Dermis blood vessel endothelial cell (primary cell): ENCODE measurements at regions not wholly inside any gene's neighbourhood (a gene's known extent, or its start where the extent isn't known, plus 50 kb on each side); places are given as distances from the start of the nearest gene placed in this dataset.
"Not testable (repeated sequence)": the region's sequence is repeated elsewhere in the genome, so short reads cannot be mapped to it uniquely, and the experiment has no call there.

Experiments
- DNase-seq: peaks from one replicate; pipeline ENCODE4 v3.0.0; 2010

- DNase-seq = peak; percentile 81
These were observed 142.3 kb upstream of the ANKH start for GRCh38 chr5:15013654-15014463.

DNA sequence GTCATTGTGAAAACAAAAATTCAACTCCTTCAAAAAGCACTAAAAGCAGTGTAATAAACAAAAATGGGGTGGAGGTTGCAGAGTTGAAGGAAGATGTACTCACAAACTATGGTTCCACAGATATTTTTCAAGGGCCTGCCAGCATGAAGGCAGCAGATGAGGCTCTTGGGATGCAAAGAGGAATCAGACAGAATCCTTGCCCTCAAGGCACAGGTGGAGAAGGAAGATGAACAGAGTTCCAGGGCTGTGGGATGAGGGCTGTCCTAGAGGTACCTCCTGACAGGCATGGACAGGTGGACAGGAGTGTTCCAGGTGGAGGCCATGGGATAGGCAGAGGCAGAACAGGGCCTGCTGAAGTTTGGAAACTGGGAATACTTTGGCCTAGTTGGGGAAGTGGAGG is 140.5 kb upstream of the ANKH start:
- no peak for DNase-seq

DNA sequence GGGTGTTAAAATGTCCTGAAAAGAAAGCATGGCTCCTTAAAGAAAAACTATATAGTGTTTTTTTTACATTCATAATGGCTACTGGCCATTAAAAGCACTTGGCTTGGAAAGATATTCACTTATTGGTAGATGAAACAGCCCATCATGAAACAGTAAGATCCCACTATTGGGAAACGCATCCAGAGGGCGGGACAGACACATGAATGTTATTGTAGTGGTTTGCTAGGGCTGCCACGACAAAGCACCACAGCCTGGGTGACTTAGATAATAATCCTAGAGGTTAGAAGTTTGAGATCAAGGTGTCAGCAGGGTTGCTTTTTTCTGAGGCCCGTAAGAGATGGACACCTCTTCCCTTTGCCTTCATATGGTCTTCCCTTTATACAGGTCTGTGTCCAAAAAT is 139.4 kb upstream of the ANKH start:
- DNase-seq = no peak

DNA sequence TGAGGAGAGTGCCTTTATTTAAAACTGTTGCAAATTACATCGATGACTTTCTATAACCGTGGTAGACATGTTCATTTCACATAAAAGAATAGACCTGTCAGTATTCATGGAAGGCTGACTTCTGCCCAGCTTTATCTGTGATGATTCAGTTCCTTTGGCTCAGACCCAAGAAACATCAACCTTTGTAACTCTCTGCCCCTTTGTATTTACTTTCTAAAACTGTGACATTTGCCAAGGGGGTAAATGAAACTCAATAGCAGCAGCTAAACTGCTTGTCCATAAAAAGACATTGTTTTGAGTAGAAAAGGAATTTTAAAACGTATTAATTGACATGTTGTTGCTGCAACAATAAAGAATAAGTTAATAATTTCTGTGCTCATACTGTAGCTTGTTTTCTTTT is 137.8 kb upstream of the ANKH start:
- DNase-seq = peak; percentile 92

- no peak for DNase-seq
These were observed 137.3 kb upstream of the ANKH start for GRCh38 chr5:15008921-15009320.

DNA sequence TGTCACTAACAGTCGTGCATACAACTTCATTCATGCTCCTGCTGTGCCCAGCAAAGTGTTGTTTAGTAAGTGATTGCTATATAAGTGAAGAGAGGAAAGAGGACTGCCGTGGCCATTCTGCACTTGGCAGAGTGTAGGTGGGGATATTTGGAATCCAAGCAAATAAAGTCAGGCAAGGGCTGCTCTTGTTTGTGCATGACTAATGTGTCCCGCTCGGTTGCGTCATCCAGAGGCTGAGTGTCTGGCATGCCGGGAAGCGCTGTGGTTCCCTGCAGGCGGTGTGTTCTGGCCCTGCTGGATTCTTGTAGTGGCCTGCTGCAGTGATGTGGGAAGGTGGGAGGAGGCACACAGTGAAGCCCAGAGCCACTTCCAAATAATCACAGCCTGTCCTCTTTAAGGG is 136.9 kb upstream of the ANKH start:
- DNase-seq = peak; percentile 91

DNA sequence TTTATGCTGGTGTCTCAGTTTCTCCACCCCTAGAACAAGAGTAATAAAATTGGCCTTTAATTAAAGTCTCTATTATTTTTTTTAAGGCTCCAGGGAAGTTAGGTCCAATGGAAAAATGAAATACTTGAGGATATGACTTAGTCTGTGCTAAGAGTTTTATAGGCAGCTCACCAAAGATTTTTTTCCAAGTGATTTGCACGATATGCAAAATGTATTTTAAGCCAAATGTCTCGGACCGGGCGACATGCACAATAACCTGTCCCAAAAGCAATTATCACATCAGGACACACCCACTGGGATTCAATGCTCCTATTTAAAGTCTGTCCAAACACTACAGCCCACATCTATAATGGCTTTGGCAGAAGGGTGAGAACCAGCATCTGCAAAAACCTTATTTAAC is 136.1 kb upstream of the ANKH start:
- no peak for DNase-seq

DNA sequence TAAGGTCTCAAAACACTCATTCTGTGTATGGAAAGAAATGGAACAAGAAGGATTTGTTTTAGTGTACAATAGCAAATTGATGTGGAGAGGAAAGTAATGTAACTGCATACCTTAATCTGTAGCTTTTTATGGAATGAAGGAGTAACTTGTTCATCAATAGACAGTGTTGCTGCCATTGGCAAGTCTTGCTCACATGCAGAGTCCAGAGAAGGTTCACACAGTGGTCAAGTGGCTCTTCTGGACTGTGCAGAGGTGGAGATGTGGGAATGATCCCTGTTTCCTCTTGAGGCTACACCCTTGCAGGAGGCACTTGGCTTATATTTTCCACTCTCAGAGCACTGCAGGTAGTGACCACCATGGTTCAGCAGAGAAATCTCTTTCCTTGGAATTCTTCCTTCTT is 132.9 kb upstream of the ANKH start:
- DNase-seq = no peak

DNA sequence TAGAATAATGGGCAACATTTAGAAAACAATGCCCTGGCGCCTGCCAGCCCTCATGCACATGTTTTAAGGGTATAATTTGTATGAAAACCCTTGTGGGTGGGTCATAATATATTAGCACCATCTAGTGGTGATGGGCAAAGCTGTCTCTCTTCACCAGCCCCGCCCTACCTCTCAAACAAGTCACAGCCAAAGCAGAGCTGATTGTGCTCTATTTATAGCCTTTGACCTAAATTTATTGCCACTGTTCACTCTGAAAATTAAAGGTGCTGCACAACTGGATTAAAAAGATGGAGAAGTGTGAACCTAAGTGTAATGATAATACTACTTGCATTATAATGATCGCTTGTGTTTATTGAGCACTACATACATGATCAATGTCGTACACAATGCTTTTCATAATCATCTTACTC is 131.9 kb upstream of the ANKH start:
- DNase-seq = peak; percentile 87

- DNase-seq = no peak
These were observed 131.2 kb upstream of the ANKH start for GRCh38 chr5:15002791-15003190.

- DNase-seq = no peak
These were observed 130.6 kb upstream of the ANKH start for GRCh38 chr5:15002173-15002572.

- no peak for DNase-seq
These were observed 129.9 kb upstream of the ANKH start for GRCh38 chr5:15001517-15001916.

GRCh38 chr5:14998491-14998890 is 126.9 kb upstream of the ANKH start:
- DNase-seq = no peak

GRCh38 chr5:14996997-14997396 is 125.4 kb upstream of the ANKH start:
- no peak for DNase-seq

GRCh38 chr5:14995229-14995628 is 123.7 kb upstream of the ANKH start:
- no peak for DNase-seq

GRCh38 chr5:14993459-14994133 is 122.0 kb upstream of the ANKH start:
- DNase-seq = not testable (repeated sequence)

- DNase-seq = not testable (repeated sequence)
These were observed 121.3 kb upstream of the ANKH start for GRCh38 chr5:14992751-14993458.

DNA sequence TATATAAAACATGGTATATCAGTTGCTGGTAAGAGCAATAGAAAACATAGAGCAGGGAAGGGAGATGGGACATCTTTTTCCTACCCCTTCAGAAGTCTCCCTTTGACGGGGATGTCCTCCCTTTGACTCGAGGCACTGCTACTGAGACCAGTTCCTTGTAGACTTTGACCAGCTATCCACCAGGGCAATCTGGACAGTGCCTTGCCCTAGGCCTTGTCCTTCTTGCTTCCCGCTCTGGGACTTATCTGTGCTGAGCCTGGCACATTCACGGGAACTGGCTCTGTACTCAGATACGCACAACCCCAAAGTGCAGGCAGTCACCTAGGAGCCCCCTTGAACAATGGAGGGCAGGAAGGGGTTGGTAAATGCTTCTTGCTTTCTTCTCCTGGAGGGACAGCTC is 116.6 kb upstream of the ANKH start:
- DNase-seq = no peak

DNA sequence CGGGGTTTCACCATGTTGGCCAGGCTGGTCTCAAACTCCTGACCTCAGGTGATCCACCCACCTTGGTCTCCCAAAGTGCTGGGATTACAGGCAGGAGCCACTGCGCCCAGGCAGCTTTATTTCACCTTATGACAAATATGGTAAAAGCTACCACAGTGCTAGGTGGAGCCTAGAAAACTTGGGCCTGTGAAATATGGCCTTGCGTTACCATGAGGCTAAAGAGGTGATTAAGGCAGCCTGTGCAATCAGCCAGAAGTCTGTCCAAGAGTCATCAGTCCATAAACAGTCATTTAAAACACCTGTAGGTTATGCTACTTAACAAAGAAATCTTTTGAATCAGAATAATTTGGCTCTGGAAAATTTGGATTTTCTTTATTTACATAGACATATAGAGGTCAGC is 114.8 kb upstream of the ANKH start:
- no peak for DNase-seq

DNA sequence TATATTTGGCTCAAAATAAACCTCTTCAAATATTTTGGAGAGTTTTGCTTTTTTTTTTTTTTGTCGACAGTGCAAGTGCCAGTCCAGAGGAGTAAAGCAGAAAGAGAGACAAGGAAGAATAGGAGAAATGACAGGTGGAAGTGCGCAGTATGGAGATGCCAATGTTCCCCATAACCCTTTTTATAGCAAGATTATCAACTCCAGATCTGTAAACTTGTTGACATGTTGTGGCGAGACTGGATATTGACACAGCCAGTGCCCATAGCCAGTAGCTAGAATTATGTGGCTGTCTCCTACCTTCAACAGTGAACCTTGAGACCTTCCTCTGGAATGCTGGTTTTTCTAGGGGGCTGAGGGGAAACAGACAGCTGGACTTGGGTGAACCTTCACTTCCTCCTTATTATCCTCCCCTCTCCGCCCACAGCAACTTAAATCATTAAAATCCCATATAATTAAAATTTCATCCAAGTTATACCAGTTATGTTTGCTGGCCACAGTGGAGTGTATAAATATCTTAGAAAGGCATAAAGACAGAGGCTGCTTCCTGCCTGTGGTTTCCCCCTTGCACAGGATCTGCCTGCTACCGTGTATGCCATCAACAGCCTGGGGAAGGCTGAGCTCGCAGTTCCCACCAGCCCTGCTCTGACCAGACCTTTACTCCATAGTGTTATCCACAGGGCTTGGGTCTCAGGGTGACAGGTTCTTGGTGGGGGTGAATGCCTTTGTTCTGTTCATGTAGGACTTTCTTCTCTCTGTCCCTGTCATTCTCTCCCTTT is 112.3 kb upstream of the ANKH start:
- no peak for DNase-seq

DNA sequence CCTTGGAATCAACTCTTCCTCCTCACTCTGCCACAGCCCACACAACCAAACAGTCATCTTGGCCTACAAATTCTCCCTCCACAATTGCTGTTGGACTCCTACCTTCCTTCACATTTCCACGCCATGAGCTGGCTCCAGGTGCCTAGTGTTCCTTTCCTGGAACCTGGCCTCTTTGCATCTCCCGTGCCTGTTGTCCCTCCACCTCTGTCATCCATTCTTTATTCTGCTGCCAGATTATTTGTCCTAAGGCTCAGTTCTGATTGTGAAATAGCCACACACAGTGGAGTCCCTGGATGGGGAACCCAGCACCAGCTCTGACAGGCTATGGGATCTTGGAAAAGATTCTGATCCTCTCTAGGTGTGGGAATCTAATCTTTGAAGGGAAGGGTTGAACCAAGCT is 109.1 kb upstream of the ANKH start:
- DNase-seq = no peak

GRCh38 chr5:14977058-14977685 is 105.6 kb upstream of the ANKH start:
- DNase-seq = no peak

GRCh38 chr5:14976486-14976885 is 104.9 kb upstream of the ANKH start:
- no peak for DNase-seq
